RWPE2 (cell line): ENCODE measurements at regions not wholly inside any gene's neighbourhood (a gene's known extent, or its start where the extent isn't known, plus 50 kb on each side); places are given as distances from the start of the nearest gene placed in this dataset.

Experiments
- ATAC-seq: fragments of 200-7000 bp; cut with Tn5 transposase; 3 replicates; pipeline ENCODE4 v1.9.1; 2021; ENCODE audit warnings: low read depth
- DNase-seq: peaks from one replicate; pipeline ENCODE4 v3.0.0-alpha.2; 2020; ENCODE audit warnings: low spot score
- H3K27ac ChIP-seq: fragments of 450-650 bp; 2 replicates; pipeline ENCODE4 v1.5.1; 2017; ENCODE audit warnings: mild to moderate bottlenecking; ENCODE audit not compliant: poor library complexity, severe bottlenecking
- H3K27me3 ChIP-seq: fragments of 250-450 bp; sonication (Bioruptor Pico); 2 replicates; pipeline ENCODE4 v1.5.1; 2021; ENCODE audit warnings: mild to moderate bottlenecking, moderate library complexity; ENCODE audit not compliant: insufficient read depth, poor library complexity, severe bottlenecking
- H3K36me3 ChIP-seq: fragments of 250-450 bp; sonication (Bioruptor Pico); 2 replicates; pipeline ENCODE4 v1.5.1; 2020; ENCODE audit warnings: low read depth, mild to moderate bottlenecking, moderate library complexity
- H3K4me1 ChIP-seq: fragments of 250-450 bp; sonication (Bioruptor Pico); 2 replicates; pipeline ENCODE4 v1.5.1; 2021; ENCODE audit warnings: mild to moderate bottlenecking, moderate library complexity; ENCODE audit not compliant: insufficient read depth, poor library complexity, severe bottlenecking
- H3K4me3 ChIP-seq: fragments of 250-450 bp; sonication (Bioruptor Pico); 2 replicates; pipeline ENCODE4 v1.5.1; 2021; ENCODE audit warnings: mild to moderate bottlenecking, moderate library complexity; ENCODE audit not compliant: severe bottlenecking
- H3K9me3 ChIP-seq: fragments of 250-450 bp; sonication (Bioruptor Pico); 2 replicates; pipeline ENCODE4 v1.5.1; 2021; ENCODE audit warnings: mild to moderate bottlenecking, moderate library complexity; ENCODE audit not compliant: severe bottlenecking
- TF ChIP-seq, protein P1 (sequence below): fragments of 450-650 bp; IDR thresholded peaks from one replicate; pipeline ENCODE4 v1.5.1; 2017; ENCODE audit warnings: mild to moderate bottlenecking, moderate library complexity; ENCODE audit not compliant: poor library complexity, severe bottlenecking

DNA sequence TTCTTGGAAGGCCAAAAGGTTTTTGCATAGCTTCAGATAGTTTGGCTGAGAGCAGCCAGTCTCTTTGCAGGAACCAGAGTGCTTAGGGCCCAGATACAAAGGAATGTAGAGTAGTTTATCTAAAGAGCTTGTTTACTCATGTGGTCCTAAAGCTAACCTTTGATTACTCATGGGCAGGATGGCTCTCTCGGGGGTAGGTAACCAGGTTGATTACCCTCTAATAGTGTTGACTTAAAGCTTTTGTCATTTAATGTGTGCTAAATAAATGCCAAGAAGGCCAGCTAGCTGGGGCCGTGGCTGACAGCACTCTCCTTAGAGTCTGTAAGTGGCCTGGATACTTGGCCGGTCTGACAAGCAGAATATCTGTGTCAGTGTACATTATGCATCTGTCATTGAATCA is 69.7 kb upstream of the MAGEB16 start:
- Histone ChIP-seq H3K4me3 (no peak overlapping the region), H3K27me3 (no peaks in the 10 kb centered on the region), H3K9me3 (no peaks in the 10 kb centered on the region), H3K36me3 (no peaks in the 10 kb centered on the region), H3K27ac (no peak overlapping the region), H3K4me1 (no peaks in the 10 kb centered on the region)
- no peak for ATAC-seq
- TF ChIP-seq, protein P1, sequence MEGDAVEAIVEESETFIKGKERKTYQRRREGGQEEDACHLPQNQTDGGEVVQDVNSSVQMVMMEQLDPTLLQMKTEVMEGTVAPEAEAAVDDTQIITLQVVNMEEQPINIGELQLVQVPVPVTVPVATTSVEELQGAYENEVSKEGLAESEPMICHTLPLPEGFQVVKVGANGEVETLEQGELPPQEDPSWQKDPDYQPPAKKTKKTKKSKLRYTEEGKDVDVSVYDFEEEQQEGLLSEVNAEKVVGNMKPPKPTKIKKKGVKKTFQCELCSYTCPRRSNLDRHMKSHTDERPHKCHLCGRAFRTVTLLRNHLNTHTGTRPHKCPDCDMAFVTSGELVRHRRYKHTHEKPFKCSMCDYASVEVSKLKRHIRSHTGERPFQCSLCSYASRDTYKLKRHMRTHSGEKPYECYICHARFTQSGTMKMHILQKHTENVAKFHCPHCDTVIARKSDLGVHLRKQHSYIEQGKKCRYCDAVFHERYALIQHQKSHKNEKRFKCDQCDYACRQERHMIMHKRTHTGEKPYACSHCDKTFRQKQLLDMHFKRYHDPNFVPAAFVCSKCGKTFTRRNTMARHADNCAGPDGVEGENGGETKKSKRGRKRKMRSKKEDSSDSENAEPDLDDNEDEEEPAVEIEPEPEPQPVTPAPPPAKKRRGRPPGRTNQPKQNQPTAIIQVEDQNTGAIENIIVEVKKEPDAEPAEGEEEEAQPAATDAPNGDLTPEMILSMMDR, result no peak
- no peak for DNase-seq

GRCh38 chrX:35733879-35734278 is 64.3 kb upstream of the MAGEB16 start:
- H3K36me3 ChIP-seq, result no peaks in the 10 kb centered on the region
- DNase-seq (no peak), ATAC-seq (no peak)
- H3K27ac ChIP-seq, result no peak overlapping the region
- H3K27me3 ChIP-seq, result no peaks in the 10 kb centered on the region
- H3K4me1 ChIP-seq, result no peaks in the 10 kb centered on the region
- H3K4me3 ChIP-seq, result no peak overlapping the region
- H3K9me3 ChIP-seq, result no peaks in the 10 kb centered on the region
- TF ChIP-seq, protein P1, result no peak

- H3K9me3 ChIP-seq, result no peaks in the 10 kb centered on the region
- TF ChIP-seq, protein P1, result no peak
- H3K36me3 ChIP-seq, result no peaks in the 10 kb centered on the region
- no peaks in the 10 kb centered on the region for H3K4me1 ChIP-seq
- H3K27me3 ChIP-seq, result no peaks in the 10 kb centered on the region
- DNase-seq (no peak), ATAC-seq (no peak)
- H3K4me3 ChIP-seq, result no peak overlapping the region
- no peak overlapping the region for H3K27ac ChIP-seq
Measured at GRCh38 chrX:35741142-35741541, 57.0 kb upstream of the MAGEB16 start.

GRCh38 chrX:35743331-35743730 is 54.8 kb upstream of the MAGEB16 start:
- Histone ChIP-seq H3K36me3 (no peaks in the 10 kb centered on the region), H3K9me3 (no peaks in the 10 kb centered on the region), H3K4me3 (no peak overlapping the region), H3K27me3 (no peaks in the 10 kb centered on the region), H3K4me1 (no peaks in the 10 kb centered on the region), H3K27ac (no peak overlapping the region)
- DNase-seq, result no peak
- no peak for ATAC-seq
- TF ChIP-seq, protein P1, result no peak
